ENCODE measurements at regions not wholly inside any gene's neighbourhood (a gene's known extent, or its start where the extent isn't known, plus 50 kb on each side); places are given as distances from the start of the nearest gene placed in this dataset.
"Not testable (repeated sequence)": the region's sequence is repeated elsewhere in the genome, so short reads cannot be mapped to it uniquely, and the experiment has no call there.

- Mint-ChIP-seq H3K4me3 (no peak overlapping the region), H3K27ac (no peak overlapping the region), H3K4me1 (peaks cover 22% of the 10 kb centered on the region), H3K27me3 (no peaks in the 10 kb centered on the region), H3K9me3 (ENCODE audit: low read depth) (peaks cover 11% of the 10 kb centered on the region), H3K36me3 (ENCODE audit: low read depth) (peaks cover 11% of the 10 kb centered on the region)
- ATAC-seq (no peak), DNase-seq (no peak)
- intact Hi-C loops (cut with DNase I, micrococcal nuclease) = no loop called here
- ChIA-PET CTCF (no interaction called here), POLR2A (no interaction called here)
These were observed 131.0 kb upstream of the ITGB1 start for GRCh38 chr10:33088990-33089389.

DNA sequence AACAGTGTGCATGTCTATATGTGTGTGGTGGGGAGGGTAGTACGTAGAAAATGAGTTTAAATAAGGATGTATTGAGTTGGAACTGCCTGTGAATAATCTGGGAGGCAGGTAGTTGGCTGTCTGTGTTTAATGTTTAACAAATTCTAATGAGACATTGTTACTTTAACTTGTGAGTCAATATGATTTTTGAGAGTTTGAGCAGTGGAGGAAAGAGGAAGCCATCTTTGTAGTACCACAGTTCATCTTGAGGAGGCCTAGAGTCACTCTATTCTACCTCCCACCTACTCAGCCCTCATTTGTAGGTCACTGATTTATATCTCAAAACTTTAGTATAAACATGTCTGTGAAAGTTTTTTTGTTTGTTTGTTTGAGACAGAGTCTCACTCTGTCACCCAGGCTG is 129.9 kb upstream of the ITGB1 start:
- H3K36me3 Mint-ChIP-seq (ENCODE audit: low read depth) = peaks cover 11% of the 10 kb centered on the region
- ChIA-PET CTCF (no interaction called here), POLR2A (no interaction called here)
- H3K4me3 Mint-ChIP-seq = no peak overlapping the region
- DNase-seq (no peak), ATAC-seq (peak; percentile 39)
- H3K27me3 Mint-ChIP-seq = no peaks in the 10 kb centered on the region
- peaks cover 17% of the 10 kb centered on the region for H3K4me1 Mint-ChIP-seq
- intact Hi-C loops (cut with DNase I, micrococcal nuclease) = no loop called here
- peak overlapping the region; percentile 44 for H3K27ac Mint-ChIP-seq
- peaks cover 11% of the 10 kb centered on the region for H3K9me3 Mint-ChIP-seq (ENCODE audit: low read depth)

- H3K4me1 Mint-ChIP-seq = peaks cover 14% of the 10 kb centered on the region
- no peak overlapping the region for H3K4me3 Mint-ChIP-seq
- POLR2A ChIA-PET = no interaction called here
- no peaks in the 10 kb centered on the region for H3K27me3 Mint-ChIP-seq
- DNase-seq (no peak), ATAC-seq (no peak)
- CTCF ChIA-PET = no interaction called here
- H3K27ac Mint-ChIP-seq = no peak overlapping the region
- intact Hi-C loops (cut with DNase I, micrococcal nuclease) = no loop called here
- peaks cover 10% of the 10 kb centered on the region for H3K9me3 Mint-ChIP-seq (ENCODE audit: low read depth)
- peaks cover 11% of the 10 kb centered on the region for H3K36me3 Mint-ChIP-seq (ENCODE audit: low read depth)
These were observed 129.1 kb upstream of the ITGB1 start for GRCh38 chr10:33087152-33087551.

DNA sequence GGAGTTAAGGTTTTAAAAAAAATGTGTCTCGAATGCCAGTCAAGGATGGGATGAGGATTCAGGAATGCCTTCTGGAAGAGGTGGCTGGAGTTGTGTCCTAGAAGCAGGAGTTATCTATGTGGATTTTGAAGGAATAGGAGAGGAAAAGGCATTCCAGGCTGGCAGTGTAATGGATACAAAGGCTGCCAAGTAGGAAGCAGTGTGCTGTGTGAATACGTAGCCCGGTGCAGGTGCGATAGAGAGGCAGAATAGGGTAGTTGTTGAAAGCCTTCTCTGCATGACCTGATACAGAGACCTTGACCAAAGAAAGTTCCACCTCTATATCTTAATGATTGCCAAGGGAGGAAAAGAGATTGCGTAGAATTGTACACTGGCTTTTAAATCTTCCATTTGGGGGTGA is 128.1 kb upstream of the ITGB1 start:
- no peak for DNase-seq
- H3K4me3 Mint-ChIP-seq = no peak overlapping the region
- no peak for ATAC-seq
- H3K27ac Mint-ChIP-seq = no peak overlapping the region
- H3K9me3 Mint-ChIP-seq (ENCODE audit: low read depth) = peaks cover 10% of the 10 kb centered on the region
- peaks cover 14% of the 10 kb centered on the region for H3K4me1 Mint-ChIP-seq
- CTCF ChIA-PET = no interaction called here
- intact Hi-C loops (cut with DNase I, micrococcal nuclease) = no loop called here
- H3K36me3 Mint-ChIP-seq (ENCODE audit: low read depth) = peaks cover 11% of the 10 kb centered on the region
- H3K27me3 Mint-ChIP-seq = no peaks in the 10 kb centered on the region
- POLR2A ChIA-PET = no interaction called here

- Mint-ChIP-seq H3K4me1 (peaks cover 14% of the 10 kb centered on the region), H3K9me3 (ENCODE audit: low read depth) (peaks cover 13% of the 10 kb centered on the region), H3K4me3 (no peak overlapping the region), H3K27me3 (no peaks in the 10 kb centered on the region), H3K36me3 (ENCODE audit: low read depth) (peaks cover 11% of the 10 kb centered on the region), H3K27ac (no peak overlapping the region)
- no peak for DNase-seq
- CTCF ChIA-PET = interaction anchor here (0.8 kb wide), 1 partner anchor 25 kb away, joined by 3 read pairs; no protein-coding TSS in a partner anchor
- POLR2A ChIA-PET = no interaction called here
- ATAC-seq = no peak
- intact Hi-C loops (cut with DNase I, micrococcal nuclease) = no loop called here
These were observed 127.3 kb upstream of the ITGB1 start for GRCh38 chr10:33085313-33085833.

DNA sequence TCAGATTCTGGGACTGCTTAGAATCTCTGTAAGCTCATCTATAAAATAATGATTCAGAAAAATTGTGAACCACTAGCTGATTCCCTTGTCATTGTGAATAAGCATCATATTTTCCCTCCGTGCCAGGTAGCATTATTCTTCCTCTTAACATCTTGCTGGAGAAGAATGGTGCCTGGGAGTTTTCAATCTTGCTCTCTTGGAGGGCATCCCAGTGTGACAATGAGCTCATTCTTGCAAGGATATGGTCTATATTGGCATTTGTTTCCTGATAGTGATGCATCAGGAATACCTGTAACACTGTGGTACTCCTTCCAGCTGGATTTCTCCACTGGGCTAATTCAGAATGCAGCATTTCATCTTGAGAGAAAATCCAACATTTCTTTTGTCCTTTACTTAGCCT is 126.4 kb upstream of the ITGB1 start:
- CTCF ChIA-PET = interaction anchor here (0.8 to 1.2 kb wide), 3 partner anchors 26 to 105 kb away, joined by 3 read pairs; no protein-coding TSS in a partner anchor
- H3K27me3 Mint-ChIP-seq = no peaks in the 10 kb centered on the region
- ATAC-seq (no peak), DNase-seq (no peak)
- POLR2A ChIA-PET = interaction anchor here (0.6 kb wide), 1 partner anchor 125 kb away, joined by 16 read pairs; no protein-coding TSS in a partner anchor
- H3K36me3 Mint-ChIP-seq (ENCODE audit: low read depth) = peaks cover 5% of the 10 kb centered on the region
- intact Hi-C loops (cut with DNase I, micrococcal nuclease) = no loop called here
- peaks cover 11% of the 10 kb centered on the region for H3K9me3 Mint-ChIP-seq (ENCODE audit: low read depth)
- no peak overlapping the region for H3K27ac Mint-ChIP-seq
- H3K4me3 Mint-ChIP-seq = no peak overlapping the region
- peaks cover 14% of the 10 kb centered on the region for H3K4me1 Mint-ChIP-seq

- H3K9me3 Mint-ChIP-seq (ENCODE audit: low read depth) = peaks cover 5% of the 10 kb centered on the region
- H3K27me3 Mint-ChIP-seq = no peaks in the 10 kb centered on the region
- no peak overlapping the region for H3K4me3 Mint-ChIP-seq
- no peaks in the 10 kb centered on the region for H3K36me3 Mint-ChIP-seq (ENCODE audit: low read depth)
- DNase-seq = no peak
- POLR2A ChIA-PET = no interaction called here
- CTCF ChIA-PET = interaction anchor here (0.6 kb wide), 1 partner anchor 53 kb away, joined by 3 read pairs; no protein-coding TSS in a partner anchor
- ATAC-seq = no peak
- intact Hi-C loops (cut with DNase I, micrococcal nuclease) = no loop called here
- peaks cover 9% of the 10 kb centered on the region for H3K4me1 Mint-ChIP-seq
- no peak overlapping the region for H3K27ac Mint-ChIP-seq
These were observed 124.4 kb upstream of the ITGB1 start for GRCh38 chr10:33082373-33082895.

DNA sequence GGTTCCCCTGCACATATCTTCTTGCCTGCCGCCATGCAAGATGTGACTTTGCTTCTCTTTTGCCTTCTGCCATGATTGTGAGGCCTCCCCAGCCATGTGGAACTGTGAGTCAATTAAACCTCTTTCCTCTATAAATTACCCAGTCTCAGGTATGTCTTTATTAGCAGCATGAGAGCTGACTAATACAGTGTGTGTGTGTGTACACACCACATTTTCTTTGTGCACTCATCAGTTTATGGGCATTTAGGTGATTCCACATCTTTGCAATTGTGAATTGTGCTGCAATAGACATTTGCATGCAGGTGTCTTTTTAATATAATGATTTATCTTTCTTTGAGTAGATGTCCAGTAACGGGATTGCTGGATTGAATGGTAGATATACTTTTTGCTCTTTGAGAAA is 122.4 kb upstream of the ITGB1 start:
- H3K36me3 Mint-ChIP-seq (ENCODE audit: low read depth); DNase-seq; POLR2A ChIA-PET; H3K27ac Mint-ChIP-seq; CTCF ChIA-PET; H3K27me3 Mint-ChIP-seq; ATAC-seq; H3K4me3 Mint-ChIP-seq; H3K9me3 Mint-ChIP-seq (ENCODE audit: low read depth); intact Hi-C loops (cut with DNase I, micrococcal nuclease); H3K4me1 Mint-ChIP-seq: not testable (repeated sequence)

GRCh38 chr10:33074443-33074842 is 116.4 kb upstream of the ITGB1 start:
- ChIA-PET POLR2A (no interaction called here), CTCF (interaction anchor here (0.5 kb wide), 1 partner anchor 109 kb away, joined by 3 read pairs; no protein-coding TSS in a partner anchor)
- Mint-ChIP-seq H3K4me3 (no peak overlapping the region), H3K4me1 (no peaks in the 10 kb centered on the region), H3K36me3 (ENCODE audit: low read depth) (no peaks in the 10 kb centered on the region), H3K27ac (no peak overlapping the region), H3K27me3 (no peaks in the 10 kb centered on the region), H3K9me3 (ENCODE audit: low read depth) (no peaks in the 10 kb centered on the region)
- ATAC-seq (no peak), DNase-seq (no peak)
- intact Hi-C loops (cut with DNase I, micrococcal nuclease) = no loop called here

DNA sequence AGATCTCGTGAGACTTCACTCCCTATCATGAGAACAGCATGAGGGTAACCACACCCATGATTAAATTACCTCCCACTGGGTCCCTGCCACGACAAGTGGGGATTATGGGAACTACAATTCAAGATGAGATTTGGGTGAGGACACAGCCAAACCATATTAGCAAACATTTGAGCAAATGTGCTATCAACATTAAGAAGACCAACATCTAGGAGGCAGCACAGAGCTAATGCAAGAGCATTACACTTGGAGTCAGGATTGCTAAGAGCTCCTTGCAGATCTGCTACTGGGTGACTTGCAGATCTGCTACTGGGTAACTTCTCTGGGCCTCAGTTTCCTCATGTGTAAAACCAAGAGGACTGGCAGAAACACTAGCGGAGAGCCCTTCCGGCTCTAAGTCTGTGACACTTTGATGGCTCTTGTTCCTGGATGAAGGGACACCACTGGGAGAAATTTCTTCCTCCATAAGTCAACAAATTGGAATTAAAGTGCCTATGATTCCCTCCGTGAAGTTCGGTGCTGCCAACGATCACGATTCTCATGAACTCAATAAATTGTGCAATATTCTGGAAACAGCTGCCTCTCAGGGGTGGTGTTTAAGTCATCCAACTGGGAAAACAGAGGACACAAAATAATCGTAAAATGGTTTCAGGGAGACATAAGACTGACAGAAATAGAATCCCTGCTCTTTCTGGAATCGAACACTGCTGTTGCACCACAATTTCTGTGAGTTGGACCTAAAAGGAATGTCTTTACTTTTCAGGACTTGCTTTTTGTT is 115.8 kb upstream of the ITGB1 start:
- ChIA-PET POLR2A (no interaction called here), CTCF (interaction anchor here (0.5 to 0.9 kb wide), 2 partner anchors 8 to 108 kb away, joined by 3 read pairs; no protein-coding TSS in a partner anchor)
- H3K27ac Mint-ChIP-seq = no peak overlapping the region
- DNase-seq = no peak
- no peaks in the 10 kb centered on the region for H3K36me3 Mint-ChIP-seq (ENCODE audit: low read depth)
- H3K4me3 Mint-ChIP-seq = no peak overlapping the region
- H3K9me3 Mint-ChIP-seq (ENCODE audit: low read depth) = no peaks in the 10 kb centered on the region
- no peaks in the 10 kb centered on the region for H3K4me1 Mint-ChIP-seq
- ATAC-seq = no peak
- intact Hi-C loops (cut with DNase I, micrococcal nuclease) = no loop called here
- H3K27me3 Mint-ChIP-seq = no peaks in the 10 kb centered on the region

- POLR2A ChIA-PET = no interaction called here
- CTCF ChIA-PET = no interaction called here
- intact Hi-C loops (cut with DNase I, micrococcal nuclease) = no loop called here
- Mint-ChIP-seq H3K36me3 (ENCODE audit: low read depth) (no peaks in the 10 kb centered on the region), H3K9me3 (ENCODE audit: low read depth) (no peaks in the 10 kb centered on the region), H3K4me3 (no peak overlapping the region), H3K4me1 (peaks cover 6% of the 10 kb centered on the region), H3K27ac (no peak overlapping the region), H3K27me3 (no peaks in the 10 kb centered on the region)
- DNase-seq (no peak), ATAC-seq (no peak)
These were observed 113.8 kb upstream of the ITGB1 start for GRCh38 chr10:33071857-33072256.

- H3K36me3 Mint-ChIP-seq (ENCODE audit: low read depth) = no peaks in the 10 kb centered on the region
- POLR2A ChIA-PET = no interaction called here
- intact Hi-C loops (cut with DNase I, micrococcal nuclease) = no loop called here
- H3K27ac Mint-ChIP-seq = no peak overlapping the region
- DNase-seq (no peak), ATAC-seq (no peak)
- no peaks in the 10 kb centered on the region for H3K9me3 Mint-ChIP-seq (ENCODE audit: low read depth)
- peaks cover 6% of the 10 kb centered on the region for H3K4me1 Mint-ChIP-seq
- CTCF ChIA-PET = interaction anchor here (1.0 kb wide), 1 partner anchor 277 kb away, joined by 4 read pairs; no protein-coding TSS in a partner anchor
- H3K4me3 Mint-ChIP-seq = no peak overlapping the region
- no peaks in the 10 kb centered on the region for H3K27me3 Mint-ChIP-seq
These were observed 112.1 kb upstream of the ITGB1 start for GRCh38 chr10:33070101-33070500.
